ENCODE measurements at regions not wholly inside any gene's neighbourhood (a gene's known extent, or its start where the extent isn't known, plus 50 kb on each side); places are given as distances from the start of the nearest gene placed in this dataset.
"Not testable (repeated sequence)": the region's sequence is repeated elsewhere in the genome, so short reads cannot be mapped to it uniquely, and the experiment has no call there.

GRCh38 chrX:89973248-89973647 lies 51.5 kb downstream of the TGIF2LX start:
- H3K9ac ChIP-seq (ENCODE audit: low read depth, low read length); H3K36me3 ChIP-seq (ENCODE audit: control insufficient read depth, insufficient read depth, low read length); H3K9me3 ChIP-seq (ENCODE audit: control insufficient read depth, insufficient read depth, low read length); H3K27me3 ChIP-seq (ENCODE audit: control insufficient read depth, insufficient read depth, low read length); H3K27ac ChIP-seq (ENCODE audit: low read depth, low read length); H3K4me3 ChIP-seq (ENCODE audit: low read depth, low read length); H3K4me1 ChIP-seq (ENCODE audit: control insufficient read depth, insufficient read depth, low read length): not testable (repeated sequence)

GRCh38 chrX:90012395-90012794 lies 90.7 kb downstream of the TGIF2LX start:
- no peaks in the 10 kb centered on the region for H3K4me1 ChIP-seq (ENCODE audit: control insufficient read depth, insufficient read depth, low read length)
- no peak overlapping the region for H3K27ac ChIP-seq (ENCODE audit: low read depth, low read length)
- no peaks in the 10 kb centered on the region for H3K36me3 ChIP-seq (ENCODE audit: control insufficient read depth, insufficient read depth, low read length)
- no peaks in the 10 kb centered on the region for H3K27me3 ChIP-seq (ENCODE audit: control insufficient read depth, insufficient read depth, low read length)
- H3K9me3 ChIP-seq (ENCODE audit: control insufficient read depth, insufficient read depth, low read length): peaks cover 58% of the 10 kb centered on the region
- H3K9ac ChIP-seq (ENCODE audit: low read depth, low read length): no peak overlapping the region
- no peak overlapping the region for H3K4me3 ChIP-seq (ENCODE audit: low read depth, low read length)

- H3K4me1 ChIP-seq (ENCODE audit: control insufficient read depth, insufficient read depth, low read length): no peaks in the 10 kb centered on the region
- H3K9ac ChIP-seq (ENCODE audit: low read depth, low read length): no peak overlapping the region
- H3K27me3 ChIP-seq (ENCODE audit: control insufficient read depth, insufficient read depth, low read length): no peaks in the 10 kb centered on the region
These were observed 105.0 kb downstream of the TGIF2LX start for GRCh38 chrX:90026730-90027129.

GRCh38 chrX:90040807-90041206 lies 119.1 kb downstream of the TGIF2LX start:
- no peaks in the 10 kb centered on the region for H3K4me1 ChIP-seq (ENCODE audit: control insufficient read depth, insufficient read depth, low read length)
- H3K27me3 ChIP-seq (ENCODE audit: control insufficient read depth, insufficient read depth, low read length): no peaks in the 10 kb centered on the region
- H3K9ac ChIP-seq (ENCODE audit: low read depth, low read length): no peak overlapping the region
- peaks cover 10% of the 10 kb centered on the region for H3K9me3 ChIP-seq (ENCODE audit: control insufficient read depth, insufficient read depth, low read length)
- no peak overlapping the region for H3K27ac ChIP-seq (ENCODE audit: low read depth, low read length)
- no peaks in the 10 kb centered on the region for H3K36me3 ChIP-seq (ENCODE audit: control insufficient read depth, insufficient read depth, low read length)
- H3K4me3 ChIP-seq (ENCODE audit: low read depth, low read length): no peak overlapping the region

More at GRCh38 chrX:90026730-90027129, 105.0 kb downstream of the TGIF2LX start:
- no peak overlapping the region for H3K27ac ChIP-seq (ENCODE audit: low read depth, low read length)
- H3K4me3 ChIP-seq (ENCODE audit: low read depth, low read length): no peak overlapping the region
- 0 out of 2 replicates have a peak, but pooled peaks cover under 1% of the 10 kb centered on the region for H3K9me3 ChIP-seq (ENCODE audit: control insufficient read depth, insufficient read depth, low read length)
- no peaks in the 10 kb centered on the region for H3K36me3 ChIP-seq (ENCODE audit: control insufficient read depth, insufficient read depth, low read length)
